ENCODE measurements at regions not wholly inside any gene's neighbourhood (a gene's known extent, or its start where the extent isn't known, plus 50 kb on each side); places are given as distances from the start of the nearest gene placed in this dataset.

DNA sequence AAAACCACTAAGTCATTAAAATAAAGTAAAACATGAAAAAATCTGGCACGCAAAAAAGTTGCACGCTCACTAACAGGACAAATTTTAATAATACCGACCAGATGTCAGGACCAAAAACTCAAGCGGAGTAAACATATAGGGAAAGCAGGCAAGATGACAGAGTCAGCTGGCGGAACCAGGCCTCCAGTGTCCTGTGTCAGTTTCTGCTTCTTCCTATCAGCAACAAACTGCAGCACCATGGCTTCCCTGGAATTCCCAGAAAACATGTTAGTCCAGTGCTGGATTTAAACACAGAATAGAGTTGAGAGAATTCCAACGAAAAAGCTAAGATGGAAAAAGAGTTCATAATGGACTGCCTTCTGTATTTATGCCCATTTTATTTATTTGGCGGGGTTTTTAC is 169.1 kb upstream of the ARHGEF26 start:
- TF ChIP-seq, protein P1, sequence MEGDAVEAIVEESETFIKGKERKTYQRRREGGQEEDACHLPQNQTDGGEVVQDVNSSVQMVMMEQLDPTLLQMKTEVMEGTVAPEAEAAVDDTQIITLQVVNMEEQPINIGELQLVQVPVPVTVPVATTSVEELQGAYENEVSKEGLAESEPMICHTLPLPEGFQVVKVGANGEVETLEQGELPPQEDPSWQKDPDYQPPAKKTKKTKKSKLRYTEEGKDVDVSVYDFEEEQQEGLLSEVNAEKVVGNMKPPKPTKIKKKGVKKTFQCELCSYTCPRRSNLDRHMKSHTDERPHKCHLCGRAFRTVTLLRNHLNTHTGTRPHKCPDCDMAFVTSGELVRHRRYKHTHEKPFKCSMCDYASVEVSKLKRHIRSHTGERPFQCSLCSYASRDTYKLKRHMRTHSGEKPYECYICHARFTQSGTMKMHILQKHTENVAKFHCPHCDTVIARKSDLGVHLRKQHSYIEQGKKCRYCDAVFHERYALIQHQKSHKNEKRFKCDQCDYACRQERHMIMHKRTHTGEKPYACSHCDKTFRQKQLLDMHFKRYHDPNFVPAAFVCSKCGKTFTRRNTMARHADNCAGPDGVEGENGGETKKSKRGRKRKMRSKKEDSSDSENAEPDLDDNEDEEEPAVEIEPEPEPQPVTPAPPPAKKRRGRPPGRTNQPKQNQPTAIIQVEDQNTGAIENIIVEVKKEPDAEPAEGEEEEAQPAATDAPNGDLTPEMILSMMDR (IDR thresholded peaks at IDR 0.05) = no peak
- Histone ChIP-seq H3K4me1 (no peaks in the 10 kb centered on the region), H3K27ac (no peak overlapping the region), H3K27me3 (ENCODE audit: low read depth) (no peaks in the 10 kb centered on the region), H3K9me3 (no peaks in the 10 kb centered on the region), H3K4me3 (no peak overlapping the region), H3K36me3 (no peaks in the 10 kb centered on the region)
- ATAC-seq = no peak
- no peak for DNase-seq
- intact Hi-C loops (cut with DNase I) = no loop called here

DNA sequence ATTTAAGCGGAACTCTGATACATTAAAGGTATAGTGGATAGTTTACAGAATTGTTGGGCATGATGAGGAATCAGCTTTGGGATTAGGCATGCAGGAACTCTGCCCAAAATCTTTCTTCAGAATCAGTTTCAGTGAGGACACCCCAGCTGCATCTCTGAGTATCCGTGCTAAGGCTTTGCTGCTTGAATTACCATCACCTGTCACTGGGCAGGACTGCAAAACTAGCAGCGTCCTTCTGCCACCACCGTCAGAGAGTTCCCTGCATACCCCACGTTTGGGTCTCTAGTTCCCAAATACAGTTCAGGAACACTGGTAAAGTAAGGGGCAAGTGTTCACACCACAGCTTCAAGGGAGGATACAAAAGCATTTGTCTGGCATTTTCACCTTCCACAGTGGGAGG is 164.6 kb upstream of the ARHGEF26 start:
- Histone ChIP-seq H3K4me1 (no peaks in the 10 kb centered on the region), H3K9me3 (no peaks in the 10 kb centered on the region), H3K4me3 (no peak overlapping the region), H3K36me3 (no peaks in the 10 kb centered on the region), H3K27me3 (ENCODE audit: low read depth) (no peaks in the 10 kb centered on the region), H3K27ac (no peak overlapping the region)
- DNase-seq = no peak
- TF ChIP-seq, protein P1 (IDR thresholded peaks at IDR 0.05) = no peak
- intact Hi-C loops (cut with DNase I) = no loop called here
- ATAC-seq = no peak

DNA sequence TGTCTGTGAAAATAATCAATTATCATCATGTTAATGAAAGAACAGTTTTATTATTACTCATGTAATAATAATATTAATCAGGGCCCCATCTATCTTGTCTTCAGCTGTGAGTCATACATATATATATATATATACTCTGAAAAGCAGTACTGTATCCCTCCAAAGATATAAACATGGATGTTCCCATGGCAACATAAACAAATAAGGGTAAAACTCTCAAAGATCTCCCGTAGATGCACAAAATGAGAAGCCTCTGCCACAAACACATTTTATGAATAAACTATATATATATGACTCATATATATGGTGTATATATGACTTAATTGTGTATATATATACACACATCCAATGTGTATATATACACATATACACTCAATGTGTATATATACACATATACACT is 163.8 kb upstream of the ARHGEF26 start:
- intact Hi-C loops (cut with DNase I) = no loop called here
- Histone ChIP-seq H3K4me1 (no peaks in the 10 kb centered on the region), H3K27me3 (ENCODE audit: low read depth) (no peaks in the 10 kb centered on the region), H3K4me3 (no peak overlapping the region), H3K9me3 (no peaks in the 10 kb centered on the region), H3K36me3 (no peaks in the 10 kb centered on the region), H3K27ac (no peak overlapping the region)
- TF ChIP-seq, protein P1 (IDR thresholded peaks at IDR 0.05) = no peak
- no peak for ATAC-seq
- no peak for DNase-seq

DNA sequence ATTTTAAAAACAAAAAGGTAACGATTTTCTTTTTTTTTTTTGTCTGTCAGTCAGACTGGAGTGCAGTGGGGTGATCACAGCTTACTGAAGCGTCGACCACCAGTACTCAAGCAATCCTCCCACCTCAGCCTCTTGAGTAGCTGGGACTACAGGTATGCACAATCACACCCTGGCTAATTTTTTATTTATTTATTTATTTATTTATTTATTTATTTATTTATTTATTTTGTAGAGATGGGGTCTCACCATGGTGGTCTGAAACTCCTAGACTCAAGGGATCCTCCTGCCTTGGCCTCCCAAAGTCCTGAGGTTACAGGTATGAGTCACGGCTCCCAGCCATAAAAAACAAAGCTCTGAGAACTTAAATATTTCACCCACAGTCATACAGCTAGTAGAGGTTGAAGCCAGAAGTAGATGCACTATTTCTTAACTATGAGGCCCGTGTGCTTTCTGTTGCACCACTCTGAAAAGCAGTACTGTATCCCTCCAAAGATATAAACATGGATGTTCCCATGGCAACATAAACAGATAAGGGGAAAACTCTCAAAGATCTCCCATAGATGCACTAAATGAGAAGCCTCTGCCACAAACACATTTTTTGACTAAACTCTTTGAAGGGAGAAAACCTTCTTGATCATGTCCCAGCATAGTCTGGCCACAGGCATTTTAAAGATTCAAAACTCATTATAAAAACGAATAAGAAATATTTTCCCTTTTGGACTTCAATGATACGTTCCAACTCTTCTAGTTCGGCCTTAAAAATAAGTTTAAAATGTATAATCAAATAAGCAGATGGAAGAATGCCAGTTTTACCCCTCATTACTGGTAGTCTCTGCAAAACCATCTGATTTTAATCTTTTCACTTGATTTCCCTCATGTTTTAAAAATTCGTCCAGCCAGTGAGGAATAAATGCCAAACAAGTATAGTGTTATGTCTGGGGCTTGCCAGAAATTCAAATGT is 162.3 kb upstream of the ARHGEF26 start:
- Histone ChIP-seq H3K27me3 (ENCODE audit: low read depth) (no peaks in the 10 kb centered on the region), H3K4me1 (no peaks in the 10 kb centered on the region), H3K9me3 (no peaks in the 10 kb centered on the region), H3K36me3 (no peaks in the 10 kb centered on the region), H3K4me3 (no peak overlapping the region), H3K27ac (no peak overlapping the region)
- ATAC-seq (peak; percentile 42 to 44), DNase-seq (no peak)
- TF ChIP-seq, protein P1 (IDR thresholded peaks at IDR 0.05) = no peak
- intact Hi-C loops (cut with DNase I) = no loop called here

DNA sequence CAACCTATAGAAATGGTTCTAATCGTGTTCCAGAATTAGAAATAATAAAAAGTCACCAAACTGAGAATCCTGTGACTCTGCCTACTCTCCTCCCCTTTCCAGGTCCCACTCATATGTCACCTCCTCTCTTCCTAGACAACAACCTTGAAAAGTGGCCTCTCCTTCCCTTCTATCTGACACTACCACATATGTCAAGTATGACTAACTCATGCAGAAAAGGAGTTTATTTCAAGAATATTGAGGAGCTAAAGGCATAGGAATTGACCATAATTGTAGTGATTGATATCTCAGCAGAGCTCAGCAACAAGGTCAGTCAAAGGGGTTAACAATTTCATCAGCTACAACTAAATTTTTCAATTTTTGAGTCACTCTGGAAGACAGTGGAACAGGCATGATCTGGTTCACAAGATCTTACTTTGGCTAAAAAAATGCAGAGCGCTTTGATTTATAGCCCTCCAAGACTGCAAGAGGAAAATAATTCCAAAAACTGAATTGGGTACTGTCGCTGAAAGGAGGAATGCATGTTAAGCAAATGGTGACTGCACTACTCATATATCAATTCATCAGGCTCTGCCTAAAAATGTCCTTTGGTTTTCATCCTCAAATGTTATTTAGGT is 160.6 kb upstream of the ARHGEF26 start:
- H3K27ac ChIP-seq = no peak overlapping the region
- no peaks in the 10 kb centered on the region for H3K9me3 ChIP-seq
- intact Hi-C loops (cut with DNase I) = no loop called here
- H3K27me3 ChIP-seq (ENCODE audit: low read depth) = no peaks in the 10 kb centered on the region
- H3K4me1 ChIP-seq = no peaks in the 10 kb centered on the region
- no peak for DNase-seq
- no peak overlapping the region for H3K4me3 ChIP-seq
- TF ChIP-seq, protein P1 (IDR thresholded peaks at IDR 0.05) = no peak
- ATAC-seq = no peak
- no peaks in the 10 kb centered on the region for H3K36me3 ChIP-seq
